ENCODE measurements at regions not wholly inside any gene's neighbourhood (a gene's known extent, or its start where the extent isn't known, plus 50 kb on each side); places are given as distances from the start of the nearest gene placed in this dataset.

- TF ChIP-seq SPI1 (IDR thresholded peaks at IDR 0.05; ENCODE audit: low read depth, low read length) (no peak), POLR2A (IDR thresholded peaks at IDR 0.05; ENCODE audit: low read depth, low read length) (no peak), TAF1 (IDR thresholded peaks at IDR 0.05; ENCODE audit: low read depth, low read length) (no peak), POLR2AphosphoS5 (IDR thresholded peaks at IDR 0.05; ENCODE audit: low read depth, low read length) (no peak), POU2F2 (IDR thresholded peaks at IDR 0.05; ENCODE audit: low read depth, low read length) (no peak), PAX5 (IDR thresholded peaks at IDR 0.05; ENCODE audit: insufficient read depth, low read length, severe bottlenecking) (no peak)
These were observed 202.1 kb downstream of the CDCA7 start for GRCh38 chr2:173556816-173557215.

Measured in GM12891 (cell line).